ENCODE measurements at regions not wholly inside any gene's neighbourhood (a gene's known extent, or its start where the extent isn't known, plus 50 kb on each side); places are given as distances from the start of the nearest gene placed in this dataset.

- Mint-ChIP-seq H3K4me3 (no peak overlapping the region), H3K36me3 (ENCODE audit: low read depth) (no peaks in the 10 kb centered on the region), H3K9me3 (peaks cover 4% of the 10 kb centered on the region), H3K27me3 (no peaks in the 10 kb centered on the region), H3K27ac (no peak overlapping the region), H3K4me1 (no peaks in the 10 kb centered on the region)
- ATAC-seq (ENCODE audit: low read depth): no peak
- CTCF ChIA-PET: no interaction called here
- POLR2A ChIA-PET: no interaction called here
- DNase-seq: no peak
- no peak for TF ChIP-seq CTCF (IDR thresholded peaks at IDR 0.05)
- intact Hi-C loops (cut with micrococcal nuclease): no loop called here
These were observed 761.3 kb downstream of the HDGFL1 start for GRCh38 chr6:23330632-23331031.

GRCh38 chr6:23334360-23334759, 765.0 kb downstream of the HDGFL1 start:
- Mint-ChIP-seq H3K4me3 (no peak overlapping the region), H3K27me3 (no peaks in the 10 kb centered on the region), H3K27ac (no peak overlapping the region), H3K4me1 (no peaks in the 10 kb centered on the region), H3K36me3 (ENCODE audit: low read depth) (no peaks in the 10 kb centered on the region), H3K9me3 (no peaks in the 10 kb centered on the region)
- ATAC-seq (ENCODE audit: low read depth) (no peak), DNase-seq (no peak)
- no peak for TF ChIP-seq CTCF (IDR thresholded peaks at IDR 0.05)
- CTCF ChIA-PET: no interaction called here
- POLR2A ChIA-PET: no interaction called here
- intact Hi-C loops (cut with micrococcal nuclease): no loop called here

GRCh38 chr6:23335894-23336293, 766.5 kb downstream of the HDGFL1 start:
- CTCF ChIA-PET: no interaction called here

GRCh38 chr6:23339268-23339667, 769.9 kb downstream of the HDGFL1 start:
- no peak for DNase-seq
- no peak overlapping the region for H3K27ac Mint-ChIP-seq
- no peak overlapping the region for H3K4me3 Mint-ChIP-seq
- CTCF ChIA-PET: no interaction called here
- no peak for ATAC-seq (ENCODE audit: low read depth)
- H3K4me1 Mint-ChIP-seq: no peaks in the 10 kb centered on the region
- H3K27me3 Mint-ChIP-seq: no peaks in the 10 kb centered on the region
- no peaks in the 10 kb centered on the region for H3K36me3 Mint-ChIP-seq (ENCODE audit: low read depth)
- POLR2A ChIA-PET: no interaction called here
- H3K9me3 Mint-ChIP-seq: no peaks in the 10 kb centered on the region
- intact Hi-C loops (cut with micrococcal nuclease): no loop called here
- no peak for TF ChIP-seq CTCF (IDR thresholded peaks at IDR 0.05)

More at GRCh38 chr6:23335894-23336293, 766.5 kb downstream of the HDGFL1 start:
- no peak overlapping the region for H3K27ac Mint-ChIP-seq
- H3K36me3 Mint-ChIP-seq (ENCODE audit: low read depth): no peaks in the 10 kb centered on the region
- no peak overlapping the region for H3K4me3 Mint-ChIP-seq
- H3K27me3 Mint-ChIP-seq: no peaks in the 10 kb centered on the region
- intact Hi-C loops (cut with micrococcal nuclease): no loop called here
- H3K9me3 Mint-ChIP-seq: no peaks in the 10 kb centered on the region
- no peak for TF ChIP-seq CTCF (IDR thresholded peaks at IDR 0.05)
- POLR2A ChIA-PET: no interaction called here
- DNase-seq: no peak
- no peak for ATAC-seq (ENCODE audit: low read depth)
- H3K4me1 Mint-ChIP-seq: no peaks in the 10 kb centered on the region

GRCh38 chr6:23340271-23340670, 770.9 kb downstream of the HDGFL1 start:
- Mint-ChIP-seq H3K9me3 (no peaks in the 10 kb centered on the region), H3K36me3 (ENCODE audit: low read depth) (no peaks in the 10 kb centered on the region), H3K4me1 (no peaks in the 10 kb centered on the region), H3K27me3 (no peaks in the 10 kb centered on the region), H3K27ac (no peak overlapping the region), H3K4me3 (no peak overlapping the region)
- ATAC-seq (ENCODE audit: low read depth) (no peak), DNase-seq (no peak)
- no peak for TF ChIP-seq CTCF (IDR thresholded peaks at IDR 0.05)
- ChIA-PET CTCF (no interaction called here), POLR2A (no interaction called here)
- intact Hi-C loops (cut with micrococcal nuclease): no loop called here
